IPS-20b (cell line): ENCODE measurements at regions not wholly inside any gene's neighbourhood (a gene's known extent, or its start where the extent isn't known, plus 50 kb on each side); places are given as distances from the start of the nearest gene placed in this dataset.
"Not testable (repeated sequence)": the region's sequence is repeated elsewhere in the genome, so short reads cannot be mapped to it uniquely, and the experiment has no call there.

Experiments used
- H3K27ac ChIP-seq: one replicate; pipeline ENCODE4 v1.5.1; 2013; ENCODE audit warnings: low read length
- H3K27me3 ChIP-seq: 2 replicates; pipeline ENCODE4 v1.6.1; 2013; ENCODE audit warnings: mild to moderate bottlenecking, low read length, inconsistent platforms; ENCODE audit not compliant: insufficient read depth
- H3K36me3 ChIP-seq: 2 replicates; pipeline ENCODE4 v1.6.1; 2013; ENCODE audit warnings: low read depth, mild to moderate bottlenecking, inconsistent platforms, low read length, moderate library complexity; ENCODE audit not compliant: insufficient read depth
- H3K4me1 ChIP-seq: 2 replicates; pipeline ENCODE4 v1.6.1; 2013; ENCODE audit warnings: mild to moderate bottlenecking, control low read depth, inconsistent platforms, low read length, moderate library complexity; ENCODE audit not compliant: insufficient read depth
- H3K4me3 ChIP-seq: 2 replicates; pipeline ENCODE4 v1.5.1; 2013; ENCODE audit warnings: mild to moderate bottlenecking, low read length, inconsistent platforms
- H3K9ac ChIP-seq: 2 replicates; pipeline ENCODE4 v1.6.1; 2013; ENCODE audit warnings: low read depth, mild to moderate bottlenecking, inconsistent platforms, low read length, moderate library complexity
- H3K9me3 ChIP-seq: 2 replicates; pipeline ENCODE4 v1.6.1; 2013; ENCODE audit warnings: mild to moderate bottlenecking, low read depth, low read length, inconsistent platforms; ENCODE audit not compliant: insufficient read depth

DNA sequence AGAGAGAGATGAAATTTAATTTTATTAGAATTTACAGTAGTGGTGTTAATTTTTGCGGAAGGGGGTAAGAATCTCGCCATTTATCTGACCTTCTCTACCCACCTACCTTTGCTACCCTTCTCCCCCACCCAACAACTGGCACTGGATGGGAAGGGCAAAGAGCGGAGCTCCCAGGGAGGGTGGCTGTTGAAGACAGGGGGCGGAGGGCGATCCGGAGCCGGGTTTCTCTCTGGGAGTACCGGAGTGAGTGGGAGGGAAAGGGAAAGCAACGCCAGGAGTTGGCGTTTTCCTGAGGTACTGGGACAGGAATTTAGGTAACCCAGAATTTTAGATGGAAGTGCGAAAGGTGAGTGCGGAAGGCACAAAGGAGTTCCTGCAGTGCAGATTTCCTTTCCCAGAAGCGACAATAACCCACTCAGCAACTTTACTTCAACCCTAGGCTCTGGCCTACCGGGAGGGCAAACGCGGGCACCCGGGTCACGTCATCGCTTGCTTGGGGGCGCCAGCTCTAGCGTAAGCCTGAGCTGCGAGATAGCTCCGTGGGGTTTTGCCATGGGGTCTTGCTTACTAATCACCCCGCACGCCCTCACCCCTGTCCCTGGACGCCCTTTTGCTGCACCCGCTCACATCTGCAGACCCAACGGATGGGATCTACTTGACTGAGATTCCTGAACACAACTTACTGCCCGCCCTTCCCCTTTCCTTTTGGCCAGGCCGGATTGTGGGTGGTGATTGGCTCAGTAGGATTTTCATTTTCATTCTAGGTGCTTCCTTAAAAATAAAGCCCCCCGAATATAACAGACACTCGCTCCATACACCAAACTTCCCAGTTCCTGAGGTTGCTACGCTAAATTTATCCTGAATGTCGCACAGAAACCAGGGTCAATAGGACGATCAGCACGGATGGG, 413.0 kb upstream of the ESRRG start:
- Histone ChIP-seq H3K36me3 (no peaks in the 10 kb centered on the region), H3K4me1 (peaks cover 12% of the 10 kb centered on the region; the same call in 1 of the 2 replicates), H3K27me3 (peaks cover 100% of the 10 kb centered on the region), H3K27ac (no peak overlapping the region), H3K9ac (no peak overlapping the region; the same call in 1 of the 2 replicates), H3K4me3 (peak overlapping the region; percentile 79), H3K9me3 (no peaks in the 10 kb centered on the region; the same call in none of the 2 replicates)

- Histone ChIP-seq H3K4me3 (peak overlapping the region; percentile 79), H3K27me3 (peaks cover 100% of the 10 kb centered on the region), H3K9me3 (no peaks in the 10 kb centered on the region; the same call in none of the 2 replicates), H3K36me3 (no peaks in the 10 kb centered on the region), H3K9ac (no peak overlapping the region; the same call in 1 of the 2 replicates), H3K4me1 (peaks cover 5% of the 10 kb centered on the region; the same call in 1 of the 2 replicates), H3K27ac (no peak overlapping the region)
These were observed 412.3 kb upstream of the ESRRG start for GRCh38 chr1:217135569-217135915.

DNA sequence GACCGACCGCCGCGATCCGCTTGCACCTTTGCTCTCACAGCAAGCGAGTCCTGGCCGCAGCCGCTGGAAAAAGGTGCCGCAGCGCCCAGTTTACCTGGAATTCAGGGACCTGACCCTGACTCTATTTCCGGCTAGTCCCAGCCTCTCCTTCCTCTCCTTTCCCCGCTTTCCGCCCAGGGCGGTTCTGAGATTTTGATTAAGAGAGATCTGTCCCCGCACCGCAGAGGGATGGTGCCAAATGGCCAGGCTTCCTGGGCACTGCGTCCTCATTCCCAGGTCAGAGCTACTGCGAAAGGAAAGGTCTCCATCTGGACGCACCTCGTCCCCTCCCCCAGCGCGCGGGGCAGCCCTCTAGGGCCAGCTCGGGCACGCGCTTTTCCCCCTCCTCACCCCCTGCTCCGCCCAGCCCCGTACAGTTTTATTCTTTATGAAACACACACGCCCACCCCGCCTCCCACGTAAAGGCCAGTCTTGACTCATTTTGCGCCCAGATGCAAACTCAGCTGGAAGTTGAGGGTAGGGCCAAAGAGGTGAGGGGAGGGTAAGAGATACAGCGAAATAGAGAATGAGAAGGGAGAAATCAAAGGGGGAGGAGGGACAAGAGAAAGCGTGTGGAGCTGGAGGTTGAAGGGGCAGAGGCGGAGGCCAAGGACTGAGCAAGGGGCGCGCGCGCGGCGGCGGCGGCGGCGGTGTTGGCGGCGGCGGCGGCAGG, 411.8 kb upstream of the ESRRG start:
- Histone ChIP-seq H3K9me3 (no peaks in the 10 kb centered on the region; the same call in none of the 2 replicates), H3K4me1 (peaks cover 3% of the 10 kb centered on the region; the same call in 1 of the 2 replicates), H3K9ac (no peak overlapping the region), H3K27ac (no peak overlapping the region), H3K27me3 (peaks cover 100% of the 10 kb centered on the region), H3K36me3 (no peaks in the 10 kb centered on the region), H3K4me3 (peak overlapping the region; percentile 79)

DNA sequence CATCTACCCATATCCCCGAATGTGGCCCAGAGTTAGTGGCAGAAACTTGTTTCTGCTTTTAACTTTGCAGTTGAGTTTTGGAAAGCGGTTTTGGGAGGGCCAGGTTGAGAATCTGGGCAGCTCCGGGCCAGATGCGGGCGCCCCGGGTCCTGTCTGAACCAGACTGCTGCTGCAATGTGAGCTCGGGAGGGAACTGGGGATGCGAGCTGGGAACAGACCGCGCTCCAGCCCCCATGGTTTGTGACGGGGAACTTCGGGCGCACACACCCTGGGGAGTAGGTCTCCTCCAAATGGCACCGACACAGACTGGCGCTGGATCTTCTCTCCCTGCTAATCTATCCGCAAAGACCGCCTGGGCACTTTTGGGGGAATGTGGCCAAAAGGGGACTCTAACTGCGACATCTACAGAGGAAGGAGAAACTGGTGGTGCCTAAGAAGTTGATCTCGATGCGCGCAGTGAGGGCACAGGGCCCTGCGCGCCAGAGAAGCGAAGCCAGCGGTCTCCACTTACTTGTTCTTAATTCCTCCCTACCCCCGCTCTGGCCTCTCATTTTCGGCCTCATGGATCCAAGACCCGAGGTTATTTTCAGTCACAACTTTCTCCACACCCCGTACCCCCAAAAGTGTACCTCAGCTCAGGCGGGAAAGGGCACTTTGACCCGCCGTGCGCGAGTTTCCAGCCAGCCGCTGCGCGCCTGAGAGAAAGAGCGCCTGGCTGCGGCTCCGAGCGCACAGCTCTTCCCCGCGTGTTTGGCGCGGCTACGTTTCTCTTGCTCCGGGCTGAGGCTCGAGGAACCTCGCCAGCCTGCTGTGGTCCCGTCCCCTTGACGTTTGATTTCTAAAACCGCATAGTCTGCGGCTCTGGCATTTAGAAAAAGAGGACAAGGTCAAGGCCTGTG, 411.0 kb upstream of the ESRRG start:
- H3K27ac ChIP-seq = no peak overlapping the region
- H3K9me3 ChIP-seq = no peaks in the 10 kb centered on the region; the same call in none of the 2 replicates
- H3K36me3 ChIP-seq = no peaks in the 10 kb centered on the region
- peaks cover 3% of the 10 kb centered on the region; the same call in 1 of the 2 replicates for H3K4me1 ChIP-seq
- H3K4me3 ChIP-seq = peak overlapping the region; percentile 79
- peaks cover 93% of the 10 kb centered on the region for H3K27me3 ChIP-seq
- H3K9ac ChIP-seq = no peak overlapping the region; the same call in 1 of the 2 replicates

DNA sequence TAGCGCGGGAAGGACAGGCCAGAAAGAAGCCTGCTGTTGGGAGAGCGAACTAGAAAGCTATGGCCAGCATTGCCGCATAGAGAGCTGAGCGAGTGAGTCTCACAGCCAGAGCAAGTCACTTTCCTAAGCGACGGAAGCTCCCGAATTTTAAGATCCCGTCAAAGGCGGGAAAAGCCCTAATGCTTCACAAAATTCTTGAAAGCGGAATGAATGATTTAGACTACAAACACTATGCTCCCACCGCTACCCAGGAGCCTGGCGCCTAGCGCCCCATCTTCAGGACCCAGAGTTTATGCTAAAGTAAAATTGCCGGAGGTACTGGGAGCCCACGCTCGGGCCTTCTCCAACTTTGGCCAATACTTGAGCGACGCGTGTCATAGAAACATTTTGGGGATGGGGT, 409.9 kb upstream of the ESRRG start:
- no peaks in the 10 kb centered on the region; the same call in none of the 2 replicates for H3K9me3 ChIP-seq
- H3K4me3 ChIP-seq = no peak overlapping the region
- H3K36me3 ChIP-seq = no peaks in the 10 kb centered on the region
- H3K27ac ChIP-seq = no peak overlapping the region
- peaks cover 82% of the 10 kb centered on the region for H3K27me3 ChIP-seq
- no peak overlapping the region for H3K9ac ChIP-seq
- H3K4me1 ChIP-seq = no peaks in the 10 kb centered on the region; the same call in 1 of the 2 replicates

GRCh38 chr1:217123340-217123739, 400.1 kb upstream of the ESRRG start:
- not testable (repeated sequence) for H3K27me3 ChIP-seq, H3K4me1 ChIP-seq, H3K4me3 ChIP-seq, H3K9ac ChIP-seq, H3K27ac ChIP-seq, H3K36me3 ChIP-seq, H3K9me3 ChIP-seq

- H3K9ac ChIP-seq = no peak overlapping the region
- no peak overlapping the region for H3K4me3 ChIP-seq
- H3K9me3 ChIP-seq = no peaks in the 10 kb centered on the region
- H3K4me1 ChIP-seq = no peaks in the 10 kb centered on the region
- no peaks in the 10 kb centered on the region for H3K36me3 ChIP-seq
- no peaks in the 10 kb centered on the region for H3K27me3 ChIP-seq
- no peak overlapping the region for H3K27ac ChIP-seq
These were observed 394.8 kb upstream of the ESRRG start for GRCh38 chr1:217117973-217118465.

DNA sequence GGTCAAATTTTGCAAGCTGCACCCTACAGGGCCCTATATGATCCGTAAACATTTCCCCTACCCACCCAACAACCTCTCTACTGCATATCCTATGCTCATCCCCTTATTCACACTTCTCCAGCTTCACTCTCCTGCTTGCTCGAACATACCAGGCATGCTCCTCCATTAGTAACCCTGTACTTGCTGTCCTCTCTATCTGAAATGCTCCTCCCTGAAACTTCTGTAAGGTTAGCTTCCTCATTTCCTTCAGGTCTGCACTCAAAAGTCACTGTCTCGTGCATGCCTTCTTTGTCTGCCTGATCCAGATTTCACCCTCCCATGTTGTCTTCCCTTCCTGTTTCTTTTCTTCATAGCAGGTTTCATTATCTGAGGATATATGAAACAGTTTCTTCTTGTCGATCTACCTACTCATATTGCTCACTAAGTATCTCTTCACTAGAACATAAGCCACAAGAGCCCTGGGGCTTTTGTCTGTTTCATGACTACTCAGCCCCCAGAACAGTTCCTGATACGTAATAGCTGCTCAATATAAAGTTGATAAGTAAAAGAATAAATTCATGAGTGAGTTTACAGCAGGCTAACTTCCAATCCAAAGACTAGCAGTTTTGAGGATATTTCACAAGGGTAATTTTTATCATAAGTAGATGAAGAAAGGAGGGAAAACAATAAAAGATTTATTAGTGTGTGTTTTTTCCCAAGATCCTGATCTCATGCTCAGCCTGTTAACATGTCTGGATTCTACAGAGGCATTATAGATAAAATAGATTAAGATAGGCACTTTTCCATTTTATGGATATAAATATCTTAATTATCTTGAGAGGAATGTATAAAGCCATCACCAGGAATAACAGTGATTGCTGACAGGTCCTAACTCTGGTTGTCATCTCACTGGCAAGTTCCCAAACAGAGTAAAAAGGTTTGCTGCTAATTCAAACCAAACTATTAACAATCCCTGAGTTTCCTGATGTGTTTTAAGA, 392.5 kb upstream of the ESRRG start:
- no peak overlapping the region for H3K27ac ChIP-seq
- no peaks in the 10 kb centered on the region for H3K9me3 ChIP-seq
- H3K36me3 ChIP-seq = no peaks in the 10 kb centered on the region
- no peaks in the 10 kb centered on the region for H3K27me3 ChIP-seq
- no peak overlapping the region for H3K4me3 ChIP-seq
- no peak overlapping the region for H3K9ac ChIP-seq
- H3K4me1 ChIP-seq = no peaks in the 10 kb centered on the region

- Histone ChIP-seq H3K9ac (no peak overlapping the region), H3K36me3 (no peaks in the 10 kb centered on the region), H3K9me3 (no peaks in the 10 kb centered on the region)
These were observed 386.7 kb upstream of the ESRRG start for GRCh38 chr1:217109928-217110327.

DNA sequence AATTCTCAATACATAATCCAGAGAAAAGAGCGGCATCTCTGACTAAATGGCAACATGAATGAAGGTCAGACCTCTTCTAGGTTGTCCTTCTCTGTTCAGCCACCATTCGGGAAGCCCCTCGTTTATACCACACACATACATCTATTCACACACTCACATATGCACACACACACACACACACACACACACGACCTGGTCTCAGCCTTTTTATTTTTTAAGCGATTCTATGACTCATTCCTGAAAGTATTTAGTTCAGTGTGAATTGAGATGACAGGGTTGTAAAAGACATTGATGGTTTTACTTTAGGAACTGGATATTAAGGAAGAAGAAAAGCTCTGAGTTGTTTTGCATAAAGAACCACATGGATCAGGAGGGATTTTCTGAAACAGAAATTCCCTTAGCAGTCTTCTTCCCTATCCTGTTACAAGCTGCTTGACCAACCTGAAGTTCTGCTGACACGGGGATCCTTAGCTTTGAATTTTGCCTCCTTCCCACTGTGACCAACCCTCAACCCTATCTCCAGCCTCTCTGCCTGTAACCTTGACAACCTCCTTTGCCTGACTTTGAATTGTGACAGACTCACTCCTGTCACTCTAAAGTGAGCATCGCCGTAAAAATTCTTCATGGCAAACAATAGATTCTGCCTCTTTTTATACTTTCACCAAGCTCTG, 383.1 kb upstream of the ESRRG start:
- H3K27ac ChIP-seq = no peak overlapping the region
- no peak overlapping the region for H3K9ac ChIP-seq
- no peak overlapping the region for H3K4me3 ChIP-seq
- H3K9me3 ChIP-seq = no peaks in the 10 kb centered on the region
- no peaks in the 10 kb centered on the region for H3K4me1 ChIP-seq
- no peaks in the 10 kb centered on the region for H3K36me3 ChIP-seq
- no peaks in the 10 kb centered on the region for H3K27me3 ChIP-seq

More at GRCh38 chr1:217109928-217110327, 386.7 kb upstream of the ESRRG start:
- no peak overlapping the region for H3K27ac ChIP-seq
- H3K4me1 ChIP-seq = no peaks in the 10 kb centered on the region
- no peak overlapping the region for H3K4me3 ChIP-seq
- no peaks in the 10 kb centered on the region for H3K27me3 ChIP-seq
